Sigmoid colon (tissue), 6 donors: ENCODE measurements at regions not wholly inside any gene's neighbourhood (a gene's known extent, or its start where the extent isn't known, plus 50 kb on each side); places are given as distances from the start of the nearest gene placed in this dataset.

Source experiments
- DNase-seq: peaks from one replicate; pipeline ENCODE4 v3.0.0-alpha.2; 2019
- H3K27ac ChIP-seq, 4 donors: fragments of 200-600 bp; sonication (generic); one replicate each; pipeline ENCODE4 v1.5.1; 2016 to 2019; ENCODE audit warnings: mild to moderate bottlenecking in 1 of 4
- H3K27me3 ChIP-seq, 3 donors: fragments of 200-600 bp; sonication (generic); one replicate each; pipeline ENCODE4 v1.5.1; 2019; ENCODE audit warnings: mild to moderate bottlenecking in 1 of 3
- H3K36me3 ChIP-seq, 4 donors: fragments of 200-600 bp; sonication (generic); one replicate each; pipeline ENCODE4 v1.5.1; 2016 to 2019
- H3K4me1 ChIP-seq, 4 donors: fragments of 200-600 bp; sonication (generic); one replicate each; pipeline ENCODE4 v1.5.1; 2017 to 2019
- H3K4me3 ChIP-seq, 4 donors: fragments of 200-600 bp; sonication (generic); one replicate each; pipeline ENCODE4 v1.5.1; 2017 to 2019; ENCODE audit warnings: mild to moderate bottlenecking in 2 of 4, moderate library complexity in 1 of 4
- H3K9me3 ChIP-seq, 4 donors: fragments of 200-600 bp in 3 of 4; sonication (generic) in 3 of 4; one replicate each; pipeline versions ENCODE4 v1.5.1 to v1.6.1; 2013 to 2019
- EP300 ChIP-seq, 4 donors: sonication (generic); formaldehyde crosslinking; IDR thresholded peaks; one replicate each; pipeline ENCODE4 v1.6.1; 2017; ENCODE audit warnings: antibody characterized with exemption in 4 of 4
- POLR2A ChIP-seq, 2 donors: fragments of 450-650 bp; IDR thresholded peaks; one replicate each; pipeline ENCODE4 v1.6.1; 2016; ENCODE audit warnings: antibody characterized with exemption in 2 of 2, mild to moderate bottlenecking in 2 of 2, moderate library complexity in 2 of 2
- POLR2AphosphoS5 ChIP-seq, 4 donors: sonication (generic); formaldehyde crosslinking; IDR thresholded peaks; one replicate each; pipeline ENCODE4 v1.6.1; 2017; ENCODE audit warnings: antibody characterized with exemption in 4 of 4
- WGBS, 2 donors: extraction: QIAGEN DNeasy Blood & Tissue Kit; methylation state at CpG; one replicate each; pipeline ENCODE4 v1.1.7; 2013; 5-methylcytosine and 5-hydroxymethylcytosine counted together
- intact Hi-C: fragments of 100-400 bp; cut with DNase I; formaldehyde crosslinking; loops from one replicate; pipeline ENCODE4 v1.15.1; 2023
- TF ChIP-seq, protein P1 (sequence below), 4 experiments: fragments of 450-650 bp in 3 of 4; fragments of 200-600 bp in 1 of 4; IDR thresholded peaks; one replicate each; pipeline ENCODE4 v1.5.1; 2016 to 2019; ENCODE audit warnings: antibody characterized with exemption in 4 of 4, mild to moderate bottlenecking in 3 of 4, moderate library complexity in 2 of 4
- donor health status: healthy with polysubstance abuse.
- donor health status: healthy.

DNA sequence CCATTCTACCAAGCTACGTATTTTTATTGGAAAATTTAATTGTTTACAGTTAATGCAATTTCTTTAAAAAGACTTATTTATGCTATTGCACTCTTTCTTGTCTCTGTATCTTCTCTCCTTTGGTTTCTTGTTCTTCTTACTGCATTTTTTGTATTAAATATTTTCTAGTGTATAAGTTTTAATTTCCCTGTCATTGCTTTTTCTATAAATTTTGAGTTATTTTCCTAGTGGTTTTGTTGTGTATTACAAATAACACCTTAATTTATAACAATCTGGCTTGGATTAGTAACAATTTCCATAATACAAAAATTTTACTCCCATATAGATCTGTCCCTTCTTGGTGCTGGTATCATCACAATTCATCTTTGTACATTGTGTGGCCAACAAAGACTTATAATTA lies 303.5 kb upstream of the SPOCK3 start:
- intact Hi-C loops: no loop called here
- Histone ChIP-seq H3K27ac (no peak overlapping the region), H3K36me3 (no peaks in the 10 kb centered on the region), H3K27me3 (no peaks in the 10 kb centered on the region), H3K4me3 (no peak overlapping the region), H3K9me3 (no peaks in the 10 kb centered on the region), H3K4me1 (no peaks in the 10 kb centered on the region)
- 81 to 88% methylated on average over 1 of the region's 1 CpG for WGBS, 2 donors
- TF ChIP-seq POLR2AphosphoS5 (IDR thresholded peaks at IDR 0.05): no peak
- no peak for TF ChIP-seq EP300 (IDR thresholded peaks at IDR 0.05)
- TF ChIP-seq, protein P1, sequence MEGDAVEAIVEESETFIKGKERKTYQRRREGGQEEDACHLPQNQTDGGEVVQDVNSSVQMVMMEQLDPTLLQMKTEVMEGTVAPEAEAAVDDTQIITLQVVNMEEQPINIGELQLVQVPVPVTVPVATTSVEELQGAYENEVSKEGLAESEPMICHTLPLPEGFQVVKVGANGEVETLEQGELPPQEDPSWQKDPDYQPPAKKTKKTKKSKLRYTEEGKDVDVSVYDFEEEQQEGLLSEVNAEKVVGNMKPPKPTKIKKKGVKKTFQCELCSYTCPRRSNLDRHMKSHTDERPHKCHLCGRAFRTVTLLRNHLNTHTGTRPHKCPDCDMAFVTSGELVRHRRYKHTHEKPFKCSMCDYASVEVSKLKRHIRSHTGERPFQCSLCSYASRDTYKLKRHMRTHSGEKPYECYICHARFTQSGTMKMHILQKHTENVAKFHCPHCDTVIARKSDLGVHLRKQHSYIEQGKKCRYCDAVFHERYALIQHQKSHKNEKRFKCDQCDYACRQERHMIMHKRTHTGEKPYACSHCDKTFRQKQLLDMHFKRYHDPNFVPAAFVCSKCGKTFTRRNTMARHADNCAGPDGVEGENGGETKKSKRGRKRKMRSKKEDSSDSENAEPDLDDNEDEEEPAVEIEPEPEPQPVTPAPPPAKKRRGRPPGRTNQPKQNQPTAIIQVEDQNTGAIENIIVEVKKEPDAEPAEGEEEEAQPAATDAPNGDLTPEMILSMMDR (IDR thresholded peaks at IDR 0.05): no peak
- no peak for TF ChIP-seq POLR2A (IDR thresholded peaks at IDR 0.05)
- DNase-seq: no peak

DNA sequence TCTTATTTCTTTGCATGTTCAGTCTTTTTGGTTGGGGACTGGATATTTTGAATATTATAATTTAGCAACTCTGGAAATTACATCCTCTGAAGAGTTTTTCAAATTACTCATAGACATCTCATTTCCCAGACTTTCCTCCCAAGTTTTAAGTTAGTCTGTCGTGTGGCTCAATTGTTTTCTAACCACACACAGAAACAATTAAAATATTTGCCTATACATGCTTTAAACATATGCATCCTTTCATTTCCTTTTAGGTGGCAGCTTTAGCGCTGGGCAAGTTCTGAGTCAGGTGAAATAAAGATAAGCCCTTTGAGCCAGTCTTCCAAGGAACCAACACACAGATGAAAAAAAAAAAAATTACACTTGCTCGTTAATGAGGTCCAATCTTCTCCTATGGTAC lies 307.0 kb upstream of the SPOCK3 start:
- H3K27ac ChIP-seq: no peak overlapping the region
- no peak for TF ChIP-seq POLR2A (IDR thresholded peaks at IDR 0.05)
- no peak for TF ChIP-seq EP300 (IDR thresholded peaks at IDR 0.05)
- TF ChIP-seq, protein P1 (IDR thresholded peaks at IDR 0.05): no peak
- no peak for TF ChIP-seq POLR2AphosphoS5 (IDR thresholded peaks at IDR 0.05)
- no peak overlapping the region for H3K4me3 ChIP-seq
- H3K36me3 ChIP-seq: no peaks in the 10 kb centered on the region
- 71 to 80% methylated on average over 3 of the region's 3 CpGs for WGBS, 2 donors
- H3K27me3 ChIP-seq: no peaks in the 10 kb centered on the region
- H3K4me1 ChIP-seq: no peaks in the 10 kb centered on the region
- intact Hi-C loops: no loop called here
- H3K9me3 ChIP-seq: no peaks in the 10 kb centered on the region
- no peak for DNase-seq

DNA sequence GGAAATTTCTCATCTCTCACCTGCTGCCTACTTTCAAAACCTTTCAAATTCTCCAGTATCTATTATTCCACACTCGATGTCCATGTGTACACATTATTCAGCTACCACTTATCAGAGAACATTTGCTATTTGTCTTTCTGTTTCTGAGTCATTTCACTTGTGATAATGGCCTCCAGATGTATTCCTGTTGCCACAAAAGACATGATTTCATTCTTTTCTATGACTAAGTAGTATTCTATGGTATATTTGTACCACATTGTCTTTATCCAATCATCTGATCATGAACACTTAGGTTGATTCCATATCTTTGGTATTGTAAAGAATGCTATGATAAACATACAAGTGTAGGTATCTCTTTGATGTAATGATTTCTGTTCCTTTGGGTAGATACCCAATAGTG lies 310.1 kb upstream of the SPOCK3 start:
- TF ChIP-seq POLR2A (IDR thresholded peaks at IDR 0.05): no peak
- TF ChIP-seq, protein P1 (IDR thresholded peaks at IDR 0.05): no peak
- no peak for TF ChIP-seq POLR2AphosphoS5 (IDR thresholded peaks at IDR 0.05)
- no peak for TF ChIP-seq EP300 (IDR thresholded peaks at IDR 0.05)
- no peaks in the 10 kb centered on the region for H3K9me3 ChIP-seq
- no peak for DNase-seq
- 70 to 79% methylated on average over 1 of the region's 1 CpG for WGBS, 2 donors
- no peaks in the 10 kb centered on the region for H3K4me1 ChIP-seq
- H3K4me3 ChIP-seq: no peak overlapping the region
- no peaks in the 10 kb centered on the region for H3K27me3 ChIP-seq
- intact Hi-C loops: no loop called here
- H3K36me3 ChIP-seq: no peaks in the 10 kb centered on the region
- no peak overlapping the region for H3K27ac ChIP-seq

DNA sequence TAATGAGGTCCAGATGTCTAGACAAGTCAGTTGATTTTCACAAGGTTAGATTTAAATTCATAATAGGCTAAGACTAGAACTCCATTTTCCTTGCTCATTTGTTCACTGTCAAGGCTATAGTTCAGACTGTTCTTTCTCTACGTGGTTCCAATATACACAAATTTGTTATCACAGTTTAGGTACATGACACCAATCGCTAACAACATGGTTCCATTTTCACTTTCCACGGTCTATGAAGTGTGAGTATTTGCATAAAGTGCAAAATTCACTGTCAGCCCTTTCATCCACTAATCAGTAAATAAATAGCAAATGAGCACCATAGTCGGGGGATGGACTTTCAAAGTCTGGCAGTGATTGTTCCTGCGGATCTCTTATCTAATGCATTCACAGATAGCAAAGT lies 315.7 kb upstream of the SPOCK3 start:
- intact Hi-C loops: no loop called here
- TF ChIP-seq EP300 (IDR thresholded peaks at IDR 0.05): no peak
- TF ChIP-seq POLR2AphosphoS5 (IDR thresholded peaks at IDR 0.05): no peak
- TF ChIP-seq, protein P1 (IDR thresholded peaks at IDR 0.05): no peak
- TF ChIP-seq POLR2A (IDR thresholded peaks at IDR 0.05): no peak
- 55 to 74% methylated on average over 5 of the region's 5 CpGs for WGBS, 2 donors

DNA sequence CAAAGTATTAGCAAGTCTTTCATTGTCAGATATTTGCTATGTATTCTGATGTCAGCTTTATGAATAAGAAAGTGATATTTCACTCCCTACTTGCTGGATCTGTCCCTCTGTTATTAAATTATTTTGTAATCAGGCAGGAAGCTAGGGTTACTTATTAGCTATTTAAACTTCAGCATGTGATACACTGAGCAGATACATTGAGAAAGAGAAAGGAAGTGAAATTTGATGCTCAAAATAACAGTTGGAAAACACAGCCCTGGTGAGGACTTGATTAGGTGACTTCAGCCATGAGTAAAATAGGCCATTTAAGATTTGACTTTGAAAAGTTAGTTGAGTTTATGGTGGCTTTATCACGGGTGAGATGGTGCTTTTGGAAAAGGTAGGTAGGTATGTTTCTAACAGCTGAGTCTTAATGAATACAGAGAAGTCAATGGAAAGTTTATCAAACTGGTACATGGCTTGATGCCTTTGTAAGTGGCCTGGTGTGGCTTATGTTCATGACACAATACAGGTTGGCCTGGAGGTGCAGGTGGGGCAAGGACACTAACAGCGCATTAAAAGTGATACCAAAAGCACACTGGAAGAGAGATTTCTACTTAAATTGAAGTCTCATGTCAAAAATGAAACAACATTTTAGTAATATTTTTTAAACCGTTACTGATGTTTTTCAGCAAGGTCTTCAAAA lies 321.2 kb upstream of the SPOCK3 start:
- TF ChIP-seq POLR2A (IDR thresholded peaks at IDR 0.05) (no peak), POLR2AphosphoS5 (IDR thresholded peaks at IDR 0.05) (no peak), EP300 (IDR thresholded peaks at IDR 0.05) (no peak)
- TF ChIP-seq, protein P1 (IDR thresholded peaks at IDR 0.05): no peak
- H3K4me3 ChIP-seq: no peak overlapping the region
- WGBS, 2 donors: 80 to 86% methylated on average over 3 of the region's 3 CpGs
- H3K9me3 ChIP-seq: peaks cover 0 to 4% (median 0%) of the 10 kb centered on the region in 4 donors
- intact Hi-C loops: no loop called here
- DNase-seq: no peak
- no peaks in the 10 kb centered on the region for H3K36me3 ChIP-seq
- no peaks in the 10 kb centered on the region for H3K4me1 ChIP-seq
- no peak overlapping the region for H3K27ac ChIP-seq
- no peaks in the 10 kb centered on the region for H3K27me3 ChIP-seq

More for the DNA sequence above, 315.7 kb upstream of the SPOCK3 start:
- Histone ChIP-seq H3K4me1 (no peaks in the 10 kb centered on the region), H3K27ac (no peak overlapping the region), H3K4me3 (no peak overlapping the region), H3K9me3 (no peaks in the 10 kb centered on the region), H3K27me3 (no peaks in the 10 kb centered on the region), H3K36me3 (no peaks in the 10 kb centered on the region)
- no peak for DNase-seq
